ENCODE measurements at regions not wholly inside any gene's neighbourhood (a gene's known extent, or its start where the extent isn't known, plus 50 kb on each side); places are given as distances from the start of the nearest gene placed in this dataset.

GRCh38 chr3:195008816-195009215, 262.1 kb downstream of the XXYLT1 start (continued):
- no peak for TF ChIP-seq REST (IDR thresholded peaks at IDR 0.05; ENCODE audit: low read depth, low read length)

DNA sequence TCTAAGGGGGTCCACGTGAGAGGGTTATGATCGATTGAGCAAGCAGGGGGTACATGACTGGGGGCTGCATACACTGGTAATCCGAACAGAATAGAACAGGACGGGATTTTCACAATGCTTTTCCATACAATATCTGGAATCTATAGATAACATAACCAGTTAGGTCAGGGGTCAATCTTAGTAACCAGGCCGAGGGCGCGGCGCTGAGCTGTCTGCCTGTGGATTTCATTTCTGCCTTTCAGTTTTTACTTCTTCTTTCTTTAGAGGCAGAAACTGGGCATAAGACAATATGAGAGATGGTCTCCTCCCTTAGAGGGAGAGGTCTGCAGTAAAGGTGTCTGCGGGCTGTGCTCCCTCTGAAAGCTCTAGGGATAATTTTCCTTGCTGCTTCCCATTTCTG, 261.3 kb downstream of the XXYLT1 start:
- WGBS (ENCODE audit: low lambda C conversion rate), result 62% methylated on average over 9 of the region's 9 CpGs
- Histone ChIP-seq H3K79me2 (ENCODE audit: insufficient read depth) (no peaks in the 10 kb centered on the region), H3K9me2 (no peaks in the 10 kb centered on the region), H3K36me3 (replicated peaks in 1 of 2; ENCODE audit: control insufficient read depth in 1 of 2, insufficient read depth in 2 of 2, low read length in 1 of 2) (no peaks in the 10 kb centered on the region), H3K4me2 (no peak overlapping the region), H3F3A (replicated peaks; ENCODE audit: insufficient read depth) (no peaks in the 10 kb centered on the region), H3K9me3 (no peaks in the 10 kb centered on the region), H2AFZ (ENCODE audit: low read depth) (no peak overlapping the region), H3K9ac (no peak overlapping the region), H3K27ac (ENCODE audit: low read depth in 2 of 2, low read length in 1 of 2) (no peak overlapping the region), H4K20me1 (ENCODE audit: insufficient read depth) (no peaks in the 10 kb centered on the region), H3K4me1 (ENCODE audit: control insufficient read depth in 1 of 2, insufficient read depth in 2 of 2, low read depth in 1 of 2, low read length in 1 of 2) (peaks cover 0 to 33% of the 10 kb centered on the region in 2 experiments; a peak in 2 of 4 replicates), H3K4me3 (ENCODE audit: low read depth in 2 of 2, low read length in 1 of 2) (no peak overlapping the region), H3K27me3 (ENCODE audit: insufficient read depth) (peaks cover 5% of the 10 kb centered on the region; the same call in 1 of the 2 replicates)
- CTCF ChIA-PET, result interaction anchor here (1.1 kb wide), 1 partner anchor 338 kb away, joined by 3 read pairs; the partner anchor contains the start of gene LSG1
- TF ChIP-seq EP300 (IDR thresholded peaks at IDR 0.05; ENCODE audit: borderline replicate concordance in 1 of 2, low read depth in 1 of 2, low read length in 1 of 2) (no peak), RXRA (IDR thresholded peaks at IDR 0.05; ENCODE audit: borderline replicate concordance, low read depth) (no peak), ELF1 (IDR thresholded peaks at IDR 0.05) (no peak), YY1 (IDR thresholded peaks at IDR 0.05; ENCODE audit: low read depth) (no peak), RCOR1 (IDR thresholded peaks at IDR 0.05; ENCODE audit: low read length) (no peak), PBX3 (IDR thresholded peaks at IDR 0.05) (no peak), NFIC (IDR thresholded peaks at IDR 0.05; ENCODE audit: borderline replicate concordance) (no peak), FOXJ3 (CRISPR knock-in tag; IDR thresholded peaks at IDR 0.05) (no peak), TAF1 (IDR thresholded peaks at IDR 0.05; ENCODE audit: borderline replicate concordance, low read depth, low read length) (no peak), POLR2AphosphoS5 (IDR thresholded peaks at IDR 0.05; ENCODE audit: low read depth, low read length) (no peak), TEAD4 (IDR thresholded peaks at IDR 0.05; ENCODE audit: borderline replicate concordance, insufficient read depth) (no peak), FOSL2 (IDR thresholded peaks at IDR 0.05; ENCODE audit: borderline replicate concordance, low read depth) (no peak)
- no peak for DNase-seq
- POLR2A ChIA-PET, result no interaction called here
